ENCODE measurements at regions not wholly inside any gene's neighbourhood (a gene's known extent, or its start where the extent isn't known, plus 50 kb on each side); places are given as distances from the start of the nearest gene placed in this dataset.

GRCh38 chr17:55561973-55562495 lies 50.8 kb upstream of the SMIM36 start:
- TF ChIP-seq CTCF (IDR thresholded peaks at IDR 0.05; ENCODE audit: low read length) (no peak), EZH2 (optimal IDR thresholded peaks at IDR 0.05; ENCODE audit: low read depth, low read length) (no peak)
